K562 (cell line): ENCODE measurements at regions not wholly inside any gene's neighbourhood (a gene's known extent, or its start where the extent isn't known, plus 50 kb on each side); places are given as distances from the start of the nearest gene placed in this dataset.

Experiments used
- BRD4 ChIP-seq: fragments of 200-600 bp; sonication (generic); IDR thresholded peaks from 2 replicates; pipeline ENCODE4 v1.6.1; 2017; ENCODE audit warnings: inconsistent platforms
- CSDE1 ChIP-seq, 2 experiments: fragments of 450-650 bp; IDR thresholded peaks; 2 replicates each; pipeline ENCODE4 v1.6.1; 2016; ENCODE audit warnings: mild to moderate bottlenecking in 1 of 2
- EP400 ChIP-seq: fragments of 450-650 bp; IDR thresholded peaks from 2 replicates; pipeline ENCODE4 v1.6.1; 2017; ENCODE audit warnings: antibody characterized with exemption, mild to moderate bottlenecking, moderate library complexity
- HDAC3 ChIP-seq: fragments of 450-650 bp; IDR thresholded peaks from 2 replicates; pipeline ENCODE4 v1.6.1; 2018; ENCODE audit warnings: borderline replicate concordance, mild to moderate bottlenecking, moderate library complexity; ENCODE audit not compliant: partially characterized antibody
- RFX1 ChIP-seq: fragments of 450-650 bp; IDR thresholded peaks from 2 replicates; pipeline ENCODE4 v1.6.1; 2016; ENCODE audit warnings: mild to moderate bottlenecking, moderate library complexity
- SP1 ChIP-seq: sonication (generic); formaldehyde crosslinking; IDR thresholded peaks from 2 replicates; pipeline ENCODE4 v1.8.1; 2022; ENCODE audit warnings: mild to moderate bottlenecking, missing genetic modification reagents
- SPI1 ChIP-seq: IDR thresholded peaks from 2 replicates; pipeline ENCODE4 v1.6.1; 2011; ENCODE audit warnings: low read depth, low read length, control low read depth, borderline replicate concordance
- TOE1 ChIP-seq, 2 experiments: fragments of 450-650 bp in 1 of 2; sonication (generic) in 1 of 2; formaldehyde crosslinking in 1 of 2; IDR thresholded peaks; 2 replicates each; pipeline versions ENCODE4 v1.7.1 to v1.8.0; 2016 to 2022; ENCODE audit warnings: borderline replicate concordance in 2 of 2, mild to moderate bottlenecking in 2 of 2, antibody characterized with exemption in 1 of 2, inconsistent platforms in 1 of 2, low read depth in 1 of 2, missing genetic modification reagents in 1 of 2, moderate library complexity in 1 of 2
- ZBTB49 ChIP-seq: sonication (generic); formaldehyde crosslinking; IDR thresholded peaks from 2 replicates; pipeline ENCODE4 v1.8.0; 2022; ENCODE audit warnings: missing genetic modification reagents, mild to moderate bottlenecking, borderline replicate concordance
- ZBTB7A ChIP-seq: IDR thresholded peaks from 2 replicates; pipeline ENCODE4 v1.6.1; 2011; ENCODE audit warnings: low read depth, mild to moderate bottlenecking, low read length, moderate library complexity, borderline replicate concordance; ENCODE audit not compliant: control insufficient read depth
- ZFP36 ChIP-seq: fragments of 150-350 bp; IDR thresholded peaks from 2 replicates; pipeline ENCODE4 v1.6.1; 2018; ENCODE audit warnings: low read length, low read depth; ENCODE audit not compliant: partially characterized antibody
- ZNF23 ChIP-seq: fragments of 250-450 bp; sonication (Bioruptor Pico); IDR thresholded peaks from 2 replicates; pipeline ENCODE4 v1.4.0; 2020; ENCODE audit warnings: mild to moderate bottlenecking

GRCh38 chr5:158466191-158466590, 607.2 kb upstream of the CLINT1 start (continued):
- TF ChIP-seq ZBTB49 (CRISPR knock-in tag) = no peak
- no peak for TF ChIP-seq ZFP36
- no peak for TF ChIP-seq RFX1
- TF ChIP-seq ZNF23 (CRISPR knock-in tag) = no peak
- no peak for TF ChIP-seq BRD4
- TF ChIP-seq SP1 (CRISPR knock-in tag) = no peak
- no peak for TF ChIP-seq TOE1 (IDR thresholded peaks at IDR 0.05; ENCODE audit: borderline replicate concordance)
- TF ChIP-seq TOE1 (CRISPR knock-in tag; IDR thresholded peaks at IDR 0.05; ENCODE audit: borderline replicate concordance, low read depth) = no peak
- TF ChIP-seq CSDE1 (IDR thresholded peaks at IDR 0.05) = no peak
- TF ChIP-seq SPI1 = no peak
- TF ChIP-seq EP400 = no peak
- no peak for TF ChIP-seq HDAC3
- no peak for TF ChIP-seq ZBTB7A
